GM12878 (cell line): ENCODE measurements at regions not wholly inside any gene's neighbourhood (a gene's known extent, or its start where the extent isn't known, plus 50 kb on each side); places are given as distances from the start of the nearest gene placed in this dataset.

Source experiments
- ATAC-seq: fragments of 200-7000 bp; cut with Tn5 transposase; 3 replicates; pipeline ENCODE4 v1.9.1; 2020; ENCODE audit warnings: mild to moderate bottlenecking, moderate library complexity
- BruUV-seq: library from RNA; stranded (reverse); fragments of 400-500 nt; replicated peaks from 2 replicates; lab custom pipeline; 2021; lab: Mats Ljungman, UMichigan
- CTCF ChIA-PET: fragments of 300-600 bp; sonication (Branson Sonifier 250); formaldehyde crosslinking; extraction: SDS; loops from one replicate; lab custom pipeline; 2021; ENCODE audit warnings: inconsistent platforms; lab: Yijun Ruan, JAX
- POLR2A ChIA-PET: fragments of 350-600 bp; formaldehyde crosslinking; extraction: SDS; loops from one replicate; lab custom pipeline; 2021; ENCODE audit warnings: inconsistent platforms; lab: Charles Lee
- RAD21 ChIA-PET: fragments of 300-600 bp; sonication (Branson Sonifier 250); formaldehyde crosslinking; loops from one replicate; lab custom pipeline; 2023; ENCODE audit warnings: antibody characterized with exemption; ENCODE audit not compliant: unreplicated experiment; lab: Charles Lee
- SMC1A ChIA-PET: fragments of 300-600 bp; sonication (Branson Sonifier 250); formaldehyde crosslinking; loops from one replicate; lab custom pipeline; 2023; ENCODE audit not compliant: unreplicated experiment, uncharacterized antibody; lab: Charles Lee
- DNase-seq: peaks from one replicate; pipeline ENCODE4 v3.0.0-alpha.2; 2011; ENCODE audit warnings: low read depth, low spot score
- FAIRE-seq: peaks from 3 replicates; lab custom pipeline; 2011; peaks lifted over from hg19 to GRCh38; lab: Jason Lieb, UNC
- H2AFZ ChIP-seq: 2 replicates; pipeline ENCODE4 v1.6.0; 2011; ENCODE audit warnings: low read depth, low read length, control low read depth; ENCODE audit not compliant: control insufficient read depth
- H3K27ac ChIP-seq: 2 replicates; pipeline ENCODE4 v1.5.1; 2011; ENCODE audit warnings: control low read depth; ENCODE audit not compliant: control insufficient read depth, insufficient read depth
- H3K27me3 ChIP-seq, 2 experiments: replicated peaks in 1 of 2; 2 replicates each; pipeline versions ENCODE4 v1.6.0 to v1.6.1; 2011; ENCODE audit warnings: low read length in 1 of 2; ENCODE audit not compliant: control insufficient read depth in 2 of 2, insufficient read depth in 2 of 2
- H3K36me3 ChIP-seq, 2 experiments: 2 replicates each; pipeline ENCODE4 v1.5.1; 2011; ENCODE audit warnings: low read length in 1 of 2; ENCODE audit not compliant: control insufficient read depth in 2 of 2, insufficient read depth in 2 of 2
- H3K4me1 ChIP-seq: 2 replicates; pipeline ENCODE4 v1.6.1; 2011; ENCODE audit warnings: mild to moderate bottlenecking, low read length, moderate library complexity, mixed read lengths; ENCODE audit not compliant: control insufficient read depth, insufficient read depth
- H3K4me2 ChIP-seq: 2 replicates; pipeline ENCODE4 v1.6.0; 2011; ENCODE audit warnings: control low read depth; ENCODE audit not compliant: control insufficient read depth, insufficient read depth
- H3K4me3 ChIP-seq: fragments of 200-600 bp; sonication (generic); 2 replicates; pipeline ENCODE4 v1.5.1; 2016
- H3K79me2 ChIP-seq: 2 replicates; pipeline ENCODE4 v1.6.0; 2011; ENCODE audit warnings: low read length; ENCODE audit not compliant: control insufficient read depth, insufficient read depth
- H3K9ac ChIP-seq: 2 replicates; pipeline ENCODE4 v1.8.0; 2011; ENCODE audit warnings: low read length, control low read depth, mixed read lengths; ENCODE audit not compliant: control insufficient read depth, insufficient read depth
- H3K9me3 ChIP-seq: replicated peaks from 3 replicates; pipeline ENCODE4 v1.5.1; 2011; ENCODE audit warnings: mild to moderate bottlenecking, low read length; ENCODE audit not compliant: control insufficient read depth, insufficient read depth
- H4K20me1 ChIP-seq: 2 replicates; pipeline ENCODE4 v1.6.0; 2011; ENCODE audit not compliant: control insufficient read depth, insufficient read depth
- ASH2L ChIP-seq: fragments of 300-600, 200-600 bp; sonication (generic); IDR thresholded peaks from 2 replicates; pipeline ENCODE4 v1.6.1; 2017; ENCODE audit warnings: low read depth, mild to moderate bottlenecking, borderline replicate concordance
- BRCA1 ChIP-seq: IDR thresholded peaks from 2 replicates; pipeline ENCODE4 v1.6.1; 2011; ENCODE audit warnings: low read depth, low read length, improper control_type of control experiment
- CHD2 ChIP-seq: IDR thresholded peaks from 2 replicates; pipeline ENCODE4 v1.6.1; 2011; ENCODE audit warnings: low read depth, low read length, improper control_type of control experiment, borderline replicate concordance
- CHD4 ChIP-seq: fragments of 200-600 bp; sonication (generic); IDR thresholded peaks from 2 replicates; pipeline ENCODE4 v1.6.1; 2016; ENCODE audit warnings: mild to moderate bottlenecking
- CUX1 ChIP-seq: IDR thresholded peaks from 2 replicates; pipeline ENCODE4 v1.6.1; 2012; ENCODE audit warnings: improper control_type of control experiment, low read depth, low read length; ENCODE audit not compliant: insufficient replicate concordance
- HCFC1 ChIP-seq: fragments of 150-350 bp; IDR thresholded peaks from 2 replicates; pipeline ENCODE4 v1.6.1; 2014; ENCODE audit warnings: low read length
- POLR2A ChIP-seq: IDR thresholded peaks from 2 replicates; pipeline ENCODE4 v1.6.1; 2011; ENCODE audit warnings: low read depth, mild to moderate bottlenecking, low read length
- RAD51 ChIP-seq: fragments of 450-650 bp; IDR thresholded peaks from 2 replicates; pipeline ENCODE4 v1.6.1; 2016; ENCODE audit warnings: moderate library complexity, mild to moderate bottlenecking, inconsistent platforms
- RB1 ChIP-seq: fragments of 450-650 bp; formaldehyde crosslinking; IDR thresholded peaks from 2 replicates; pipeline ENCODE4 v1.6.1; 2017; ENCODE audit warnings: mild to moderate bottlenecking, borderline replicate concordance
- SMC3 ChIP-seq: IDR thresholded peaks from 2 replicates; pipeline ENCODE4 v1.6.1; 2011; ENCODE audit warnings: low read length, improper control_type of control experiment, borderline replicate concordance
- TBL1XR1 ChIP-seq: IDR thresholded peaks from 2 replicates; pipeline ENCODE4 v1.6.1; 2012; ENCODE audit warnings: low read depth, low read length, improper control_type of control experiment
- ZZZ3 ChIP-seq: IDR thresholded peaks from 2 replicates; pipeline ENCODE4 v1.6.1; 2011; ENCODE audit warnings: low read depth; ENCODE audit not compliant: control insufficient read depth, insufficient read length
- WGBS: methylation state at CpG from one replicate; pipeline ENCODE4 v1.1.6; 2016; ENCODE audit warnings: low lambda C conversion rate; ENCODE audit not compliant: insufficient replicate concordance, insufficient coverage; ENCODE audit errors: missing lambda C conversion rate; 5-methylcytosine and 5-hydroxymethylcytosine counted together
- in situ Hi-C: fragments of 300-500 bp; cut with MboI; formaldehyde crosslinking; loops from 9 replicates; pipeline ENCODE4 v1.14.3; 2018; ENCODE audit warnings: mixed read lengths
- intact Hi-C: fragments of 100-400 bp; cut with micrococcal nuclease; formaldehyde crosslinking; loops from one replicate; pipeline ENCODE4 v1.14.2; 2022; ENCODE audit not compliant: unreplicated experiment
- TF ChIP-seq, protein P1 (sequence below): fragments of 450-650 bp; conservative IDR thresholded peaks from 2 replicates; pipeline ENCODE4 v1.6.1; 2017; ENCODE audit warnings: mild to moderate bottlenecking, moderate library complexity

DNA sequence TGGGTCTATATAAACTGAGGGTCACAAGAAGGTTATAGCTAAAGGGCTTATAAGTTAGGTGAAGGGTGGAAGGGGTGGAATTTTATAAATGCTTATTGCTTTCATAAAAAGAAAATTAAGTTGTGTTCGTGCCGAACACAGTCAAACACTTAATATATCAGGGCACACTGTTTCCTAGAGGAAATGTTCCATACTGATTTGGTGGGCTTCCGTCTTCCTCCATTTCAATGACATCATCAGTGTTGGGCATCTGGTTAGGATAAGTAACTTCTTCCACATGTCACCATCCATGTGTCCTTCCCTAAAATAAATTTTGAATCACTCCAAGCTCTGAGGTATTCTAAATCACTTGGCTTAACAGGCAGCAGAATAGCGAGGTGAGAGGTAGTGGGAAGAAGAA, 466.4 kb downstream of the MED13L start:
- no peak for FAIRE-seq
- intact Hi-C loops = no loop called here
- RAD21 ChIA-PET = no interaction called here

More for the DNA sequence above, 466.4 kb downstream of the MED13L start:
- no peak for ATAC-seq
- SMC1A ChIA-PET = no interaction called here
- POLR2A ChIA-PET = no interaction called here
- Histone ChIP-seq H3K79me2 (no peaks in the 10 kb centered on the region), H3K36me3 (no peaks in the 10 kb centered on the region), H3K27ac (no peak overlapping the region), H2AFZ (no peak overlapping the region), H3K27me3 (no peaks in the 10 kb centered on the region), H4K20me1 (no peaks in the 10 kb centered on the region), H3K4me2 (no peak overlapping the region), H3K9me3 (no peaks in the 10 kb centered on the region), H3K9ac (no peak overlapping the region), H3K4me1 (no peaks in the 10 kb centered on the region), H3K4me3 (no peak overlapping the region)
- CTCF ChIA-PET = interaction anchor here (1.0 kb wide), 1 partner anchor 107 kb away, joined by 4 read pairs; no protein-coding TSS in a partner anchor
- DNase-seq = no peak
- BruUV-seq = no TSS peak
- TF ChIP-seq ZZZ3 = no peak
- no peak for TF ChIP-seq SMC3
- no peak for TF ChIP-seq TBL1XR1
- no peak for TF ChIP-seq HCFC1
- no peak for TF ChIP-seq CHD2
- no peak for TF ChIP-seq RAD51
- TF ChIP-seq, protein P1, sequence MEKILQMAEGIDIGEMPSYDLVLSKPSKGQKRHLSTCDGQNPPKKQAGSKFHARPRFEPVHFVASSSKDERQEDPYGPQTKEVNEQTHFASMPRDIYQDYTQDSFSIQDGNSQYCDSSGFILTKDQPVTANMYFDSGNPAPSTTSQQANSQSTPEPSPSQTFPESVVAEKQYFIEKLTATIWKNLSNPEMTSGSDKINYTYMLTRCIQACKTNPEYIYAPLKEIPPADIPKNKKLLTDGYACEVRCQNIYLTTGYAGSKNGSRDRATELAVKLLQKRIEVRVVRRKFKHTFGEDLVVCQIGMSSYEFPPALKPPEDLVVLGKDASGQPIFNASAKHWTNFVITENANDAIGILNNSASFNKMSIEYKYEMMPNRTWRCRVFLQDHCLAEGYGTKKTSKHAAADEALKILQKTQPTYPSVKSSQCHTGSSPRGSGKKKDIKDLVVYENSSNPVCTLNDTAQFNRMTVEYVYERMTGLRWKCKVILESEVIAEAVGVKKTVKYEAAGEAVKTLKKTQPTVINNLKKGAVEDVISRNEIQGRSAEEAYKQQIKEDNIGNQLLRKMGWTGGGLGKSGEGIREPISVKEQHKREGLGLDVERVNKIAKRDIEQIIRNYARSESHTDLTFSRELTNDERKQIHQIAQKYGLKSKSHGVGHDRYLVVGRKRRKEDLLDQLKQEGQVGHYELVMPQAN = no peak
- TF ChIP-seq POLR2A = no peak
- TF ChIP-seq CUX1 = no peak
- no peak for TF ChIP-seq ASH2L
- TF ChIP-seq RB1 = no peak
- TF ChIP-seq BRCA1 = no peak
- no peak for TF ChIP-seq CHD4
- 46% methylated on average over 4 of the region's 4 CpGs for WGBS
- in situ Hi-C loops = no loop called here
